C4-2B (cell line): ENCODE measurements at regions not wholly inside any gene's neighbourhood (a gene's known extent, or its start where the extent isn't known, plus 50 kb on each side); places are given as distances from the start of the nearest gene placed in this dataset.

Experiments used
- H3K27ac ChIP-seq: fragments of 450-650 bp; 2 replicates; pipeline ENCODE4 v1.5.1; 2017
- ZFX ChIP-seq: fragments of 450-650 bp; IDR thresholded peaks from 2 replicates; pipeline ENCODE4 v1.6.1; 2017
- TF ChIP-seq, protein P1 (sequence below): fragments of 450-650 bp; conservative IDR thresholded peaks from 2 replicates; pipeline ENCODE4 v1.5.1; 2017; ENCODE audit warnings: mild to moderate bottlenecking

DNA sequence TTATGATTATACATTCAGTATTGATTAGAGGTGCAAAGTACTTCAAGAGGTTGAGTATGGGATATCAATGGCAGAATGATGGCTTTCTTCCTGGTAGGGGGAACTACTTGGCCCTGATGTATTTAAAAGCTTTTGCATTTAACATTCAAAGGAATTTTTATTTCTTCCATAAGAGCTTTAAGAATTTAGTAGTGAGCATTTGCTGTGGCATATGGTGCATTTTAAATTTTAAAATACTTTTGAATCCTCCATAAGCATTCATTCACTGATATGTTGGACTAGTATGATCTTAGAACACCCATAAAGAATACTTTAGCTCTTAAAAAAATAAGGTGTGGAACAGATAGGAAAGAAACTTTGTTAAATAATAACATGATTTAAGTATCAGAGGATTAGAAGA lies 191.9 kb upstream of the PPP1R3A start:
- H3K27ac ChIP-seq: no peak overlapping the region
- TF ChIP-seq, protein P1, sequence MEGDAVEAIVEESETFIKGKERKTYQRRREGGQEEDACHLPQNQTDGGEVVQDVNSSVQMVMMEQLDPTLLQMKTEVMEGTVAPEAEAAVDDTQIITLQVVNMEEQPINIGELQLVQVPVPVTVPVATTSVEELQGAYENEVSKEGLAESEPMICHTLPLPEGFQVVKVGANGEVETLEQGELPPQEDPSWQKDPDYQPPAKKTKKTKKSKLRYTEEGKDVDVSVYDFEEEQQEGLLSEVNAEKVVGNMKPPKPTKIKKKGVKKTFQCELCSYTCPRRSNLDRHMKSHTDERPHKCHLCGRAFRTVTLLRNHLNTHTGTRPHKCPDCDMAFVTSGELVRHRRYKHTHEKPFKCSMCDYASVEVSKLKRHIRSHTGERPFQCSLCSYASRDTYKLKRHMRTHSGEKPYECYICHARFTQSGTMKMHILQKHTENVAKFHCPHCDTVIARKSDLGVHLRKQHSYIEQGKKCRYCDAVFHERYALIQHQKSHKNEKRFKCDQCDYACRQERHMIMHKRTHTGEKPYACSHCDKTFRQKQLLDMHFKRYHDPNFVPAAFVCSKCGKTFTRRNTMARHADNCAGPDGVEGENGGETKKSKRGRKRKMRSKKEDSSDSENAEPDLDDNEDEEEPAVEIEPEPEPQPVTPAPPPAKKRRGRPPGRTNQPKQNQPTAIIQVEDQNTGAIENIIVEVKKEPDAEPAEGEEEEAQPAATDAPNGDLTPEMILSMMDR: no peak
- TF ChIP-seq ZFX: no peak

DNA sequence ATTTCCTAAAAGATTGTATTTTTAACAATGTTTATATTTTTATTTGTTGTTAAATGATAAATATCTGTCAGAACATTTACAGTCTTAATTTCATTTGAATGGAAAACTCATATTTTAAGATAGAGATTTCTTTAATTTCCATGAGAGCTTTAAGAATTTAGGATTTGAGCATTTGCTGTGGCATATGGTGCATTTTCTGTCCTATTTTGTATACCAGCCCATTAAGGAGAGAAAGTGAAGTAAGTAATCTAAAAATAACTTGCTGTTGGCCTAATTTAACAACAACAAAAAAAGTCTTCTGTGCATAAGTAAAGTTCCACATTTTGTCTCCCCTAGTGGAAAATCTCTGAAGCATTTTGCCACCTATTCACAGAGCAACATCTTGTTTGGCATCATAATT lies 190.9 kb upstream of the PPP1R3A start:
- TF ChIP-seq, protein P1: no peak
- no peak for TF ChIP-seq ZFX
- no peak overlapping the region for H3K27ac ChIP-seq

DNA sequence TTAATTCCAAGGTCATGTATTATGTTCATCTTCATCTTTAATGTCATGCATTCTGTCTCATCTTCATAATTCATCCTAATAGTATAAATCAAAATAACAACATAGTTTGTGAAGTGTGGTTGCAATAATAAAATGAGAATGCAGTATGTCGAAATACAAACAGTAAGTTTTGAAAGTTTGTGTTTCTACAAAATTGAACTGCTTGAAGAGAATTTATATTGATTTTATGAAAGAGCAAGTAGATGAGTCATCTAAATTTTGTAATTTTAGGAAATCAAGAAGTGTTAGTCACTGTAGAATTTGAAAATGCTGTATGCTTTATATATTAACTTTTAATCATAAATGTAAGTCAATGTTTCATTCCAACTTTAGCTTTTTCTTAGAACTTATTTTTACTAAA lies 190.5 kb upstream of the PPP1R3A start:
- TF ChIP-seq ZFX: no peak
- TF ChIP-seq, protein P1: no peak
- H3K27ac ChIP-seq: no peak overlapping the region

DNA sequence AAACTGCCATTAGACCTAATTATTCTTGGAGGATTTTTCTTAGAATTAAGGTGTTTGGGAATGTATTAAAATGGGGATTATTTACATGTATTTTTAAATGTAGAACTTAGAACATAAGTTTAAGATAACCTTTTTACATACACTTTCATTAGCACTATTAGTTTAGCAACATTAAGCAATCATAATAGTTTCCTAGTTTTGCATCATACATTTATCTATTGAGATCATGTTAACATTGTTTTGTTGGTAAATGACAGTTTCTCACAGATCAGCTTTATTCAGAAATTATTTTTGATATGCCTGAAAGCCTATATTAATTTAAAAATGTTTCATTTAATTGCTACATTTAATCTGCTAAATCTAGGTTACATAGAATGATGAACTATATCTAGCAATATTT lies 189.7 kb upstream of the PPP1R3A start:
- H3K27ac ChIP-seq: no peak overlapping the region
- TF ChIP-seq ZFX: no peak
- TF ChIP-seq, protein P1: no peak

DNA sequence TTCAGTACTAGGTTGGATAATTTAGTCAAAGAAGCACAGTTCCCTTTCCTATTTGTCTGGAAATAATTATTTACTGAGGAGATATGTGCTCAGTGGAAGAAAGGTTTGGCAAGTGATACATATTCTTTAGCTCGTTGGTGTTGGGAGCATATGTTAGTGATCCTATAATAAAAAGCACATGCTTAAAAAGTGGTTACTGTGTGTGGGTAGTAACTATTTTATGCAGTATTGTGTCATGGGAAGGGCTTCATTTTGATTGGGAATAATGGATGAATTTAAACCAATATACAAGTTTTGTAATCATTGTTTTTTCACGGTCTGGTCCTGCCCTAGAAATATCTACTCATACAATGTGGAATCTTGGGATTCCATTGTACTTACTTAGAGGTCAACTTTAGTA lies 188.7 kb upstream of the PPP1R3A start:
- TF ChIP-seq, protein P1: no peak
- TF ChIP-seq ZFX: no peak
- no peak overlapping the region for H3K27ac ChIP-seq

DNA sequence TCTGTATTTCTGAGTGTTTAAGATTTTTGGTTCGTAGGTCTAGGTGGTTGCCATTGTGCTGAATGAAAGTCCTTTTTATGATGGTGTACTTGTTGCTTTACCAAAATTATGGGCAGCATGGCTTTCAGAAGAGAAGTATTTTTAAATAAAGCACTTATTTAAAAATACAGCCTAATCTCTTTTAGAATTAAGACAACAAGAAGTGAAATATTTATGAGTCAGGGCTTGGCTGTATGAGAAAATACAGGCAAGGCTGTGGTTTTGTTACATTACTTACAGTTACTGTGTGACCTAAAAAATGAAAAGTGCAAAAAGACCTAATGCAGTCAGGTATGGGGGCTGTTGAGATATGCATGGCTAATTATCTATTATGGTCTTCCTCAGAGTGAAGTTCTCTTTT lies 185.2 kb upstream of the PPP1R3A start:
- TF ChIP-seq ZFX: no peak
- TF ChIP-seq, protein P1: no peak

DNA sequence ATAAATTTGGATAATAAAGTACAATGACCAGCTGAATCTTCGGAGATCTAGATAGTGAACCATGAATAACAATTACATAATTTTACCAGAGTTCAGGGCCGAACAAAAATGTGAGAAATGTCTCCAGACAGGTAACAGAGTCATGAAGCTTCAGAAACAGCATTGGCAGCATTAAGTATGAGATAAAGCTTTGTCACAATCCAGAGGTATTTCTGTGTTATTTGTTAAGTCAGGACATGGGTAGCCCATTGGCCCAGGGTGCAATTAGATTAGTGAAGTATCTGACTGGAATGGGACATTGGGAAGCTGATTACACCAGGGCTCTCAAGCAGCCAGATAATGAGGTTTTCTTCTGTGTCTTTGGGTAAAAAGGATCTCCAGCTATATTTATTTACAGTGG lies 184.2 kb upstream of the PPP1R3A start:
- H3K27ac ChIP-seq: no peak overlapping the region
- TF ChIP-seq, protein P1: no peak
- no peak for TF ChIP-seq ZFX

More for the DNA sequence above, 185.2 kb upstream of the PPP1R3A start:
- no peak overlapping the region for H3K27ac ChIP-seq
